Loucy (cell line): ENCODE measurements at regions not wholly inside any gene's neighbourhood (a gene's known extent, or its start where the extent isn't known, plus 50 kb on each side); places are given as distances from the start of the nearest gene placed in this dataset.

Experiments
- H2AFZ ChIP-seq: fragments of 200-600 bp; sonication (generic); 2 replicates; pipeline ENCODE4 v1.6.0; 2016; ENCODE audit warnings: antibody characterized with exemption, mild to moderate bottlenecking, low read length, moderate library complexity
- H3F3A ChIP-seq: fragments of 200-600 bp; 2 replicates; pipeline ENCODE4 v1.6.0; 2016; ENCODE audit warnings: antibody characterized with exemption, low read depth, mild to moderate bottlenecking
- H3K27me3 ChIP-seq: fragments of 200-600 bp; sonication (generic); 2 replicates; pipeline ENCODE4 v1.6.1; 2014; ENCODE audit warnings: low read length, mild to moderate bottlenecking; ENCODE audit not compliant: insufficient read depth, poor library complexity, severe bottlenecking
- H3K36me3 ChIP-seq: fragments of 200-600 bp; sonication (generic); 2 replicates; pipeline ENCODE4 v1.6.1; 2016; ENCODE audit warnings: low read length; ENCODE audit not compliant: insufficient read depth
- H3K4me1 ChIP-seq: fragments of 200-600 bp; sonication (generic); 2 replicates; pipeline ENCODE4 v1.5.1; 2014; ENCODE audit warnings: low read length, mild to moderate bottlenecking; ENCODE audit not compliant: insufficient read depth, poor library complexity, severe bottlenecking
- H3K4me2 ChIP-seq: fragments of 200-600 bp; sonication (generic); 2 replicates; pipeline ENCODE4 v1.6.0; 2014; ENCODE audit warnings: antibody characterized with exemption, low read length, low read depth, mild to moderate bottlenecking; ENCODE audit not compliant: poor library complexity, severe bottlenecking
- H3K4me3 ChIP-seq: fragments of 200-600 bp; sonication (generic); 2 replicates; pipeline ENCODE4 v1.5.1; 2014; ENCODE audit warnings: low read length, mild to moderate bottlenecking, mixed read lengths; ENCODE audit not compliant: poor library complexity, severe bottlenecking
- H3K79me2 ChIP-seq: fragments of 200-600 bp; sonication (generic); 2 replicates; pipeline ENCODE4 v1.6.1; 2014; ENCODE audit warnings: low read length; ENCODE audit not compliant: insufficient read depth
- H3K9ac ChIP-seq: fragments of 200-600 bp; sonication (generic); 2 replicates; pipeline ENCODE4 v1.6.0; 2014; ENCODE audit warnings: mild to moderate bottlenecking, low read depth, low read length, moderate library complexity; ENCODE audit not compliant: poor library complexity, severe bottlenecking
- H3K9me2 ChIP-seq: fragments of 200-600 bp; sonication (generic); replicated peaks from 2 replicates; pipeline ENCODE4 v1.6.1; 2016; ENCODE audit warnings: low read depth, low read length, mixed read lengths
- H3K9me3 ChIP-seq: fragments of 200-600 bp; sonication (generic); 2 replicates; pipeline ENCODE4 v1.6.1; 2014; ENCODE audit warnings: mild to moderate bottlenecking, antibody characterized with exemption, low read length, low read depth; ENCODE audit not compliant: insufficient read depth
- H4K20me1 ChIP-seq: fragments of 200-600 bp; sonication (generic); 2 replicates; pipeline ENCODE4 v1.6.0; 2014; ENCODE audit warnings: antibody characterized with exemption, low read length, mild to moderate bottlenecking; ENCODE audit not compliant: insufficient read depth, poor library complexity, severe bottlenecking
- CTCF ChIP-seq: fragments of 200-600 bp; sonication (generic); conservative IDR thresholded peaks from 2 replicates; pipeline ENCODE4 v1.5.1; 2014; ENCODE audit warnings: mild to moderate bottlenecking, antibody characterized with exemption, low read length
- EZH2phosphoT487 ChIP-seq: fragments of 200-600 bp; IDR thresholded peaks from 2 replicates; pipeline ENCODE4 v1.6.1; 2018; ENCODE audit warnings: antibody characterized with exemption, mild to moderate bottlenecking, moderate library complexity, borderline replicate concordance

GRCh38 chr16:31701734-31702133 is 171.9 kb upstream of the ZNF267 start:
- H3K36me3 ChIP-seq, result peaks cover 24% of the 10 kb centered on the region
- peak overlapping the region; percentile 80 for H3K9ac ChIP-seq
- H3K9me2 ChIP-seq, result no peaks in the 10 kb centered on the region
- H2AFZ ChIP-seq, result no peak overlapping the region
- no peaks in the 10 kb centered on the region for H3K9me3 ChIP-seq
- peaks cover 33% of the 10 kb centered on the region for H4K20me1 ChIP-seq
- no peaks in the 10 kb centered on the region for H3F3A ChIP-seq
- H3K4me2 ChIP-seq, result peak overlapping the region; percentile 73
- H3K4me3 ChIP-seq, result peak overlapping the region; percentile 82
- H3K4me1 ChIP-seq, result peaks cover 15% of the 10 kb centered on the region
- H3K27me3 ChIP-seq, result no peaks in the 10 kb centered on the region
- H3K79me2 ChIP-seq, result peaks cover 34% of the 10 kb centered on the region
- TF ChIP-seq CTCF (no peak), EZH2phosphoT487 (no peak)

GRCh38 chr16:31702796-31703195 is 170.8 kb upstream of the ZNF267 start:
- Histone ChIP-seq H3K4me1 (peaks cover 18% of the 10 kb centered on the region), H3K9me2 (no peaks in the 10 kb centered on the region), H3K27me3 (no peaks in the 10 kb centered on the region), H3F3A (no peaks in the 10 kb centered on the region), H3K4me2 (peak overlapping the region; percentile 73), H3K36me3 (peaks cover 30% of the 10 kb centered on the region), H3K4me3 (peak overlapping the region; percentile 82), H4K20me1 (peaks cover 33% of the 10 kb centered on the region), H2AFZ (no peak overlapping the region), H3K79me2 (peaks cover 34% of the 10 kb centered on the region), H3K9ac (no peak overlapping the region), H3K9me3 (no peaks in the 10 kb centered on the region)
- TF ChIP-seq CTCF (no peak), EZH2phosphoT487 (no peak)

- H3K79me2 ChIP-seq, result peaks cover 34% of the 10 kb centered on the region
- H3K36me3 ChIP-seq, result peaks cover 30% of the 10 kb centered on the region
- no peak for TF ChIP-seq CTCF
- TF ChIP-seq EZH2phosphoT487, result no peak
- H4K20me1 ChIP-seq, result peaks cover 33% of the 10 kb centered on the region
- H3K4me1 ChIP-seq, result peaks cover 27% of the 10 kb centered on the region
- no peaks in the 10 kb centered on the region for H3K9me2 ChIP-seq
- no peak overlapping the region for H3K4me3 ChIP-seq
- no peaks in the 10 kb centered on the region for H3F3A ChIP-seq
- H3K9ac ChIP-seq, result no peak overlapping the region
- H3K4me2 ChIP-seq, result no peak overlapping the region
- H3K9me3 ChIP-seq, result no peaks in the 10 kb centered on the region
- H2AFZ ChIP-seq, result no peak overlapping the region
- H3K27me3 ChIP-seq, result no peaks in the 10 kb centered on the region
These were observed 170.0 kb upstream of the ZNF267 start for GRCh38 chr16:31703526-31704128.
